ENCODE measurements at regions not wholly inside any gene's neighbourhood (a gene's known extent, or its start where the extent isn't known, plus 50 kb on each side); places are given as distances from the start of the nearest gene placed in this dataset.
"Not testable (repeated sequence)": the region's sequence is repeated elsewhere in the genome, so short reads cannot be mapped to it uniquely, and the experiment has no call there.

DNA sequence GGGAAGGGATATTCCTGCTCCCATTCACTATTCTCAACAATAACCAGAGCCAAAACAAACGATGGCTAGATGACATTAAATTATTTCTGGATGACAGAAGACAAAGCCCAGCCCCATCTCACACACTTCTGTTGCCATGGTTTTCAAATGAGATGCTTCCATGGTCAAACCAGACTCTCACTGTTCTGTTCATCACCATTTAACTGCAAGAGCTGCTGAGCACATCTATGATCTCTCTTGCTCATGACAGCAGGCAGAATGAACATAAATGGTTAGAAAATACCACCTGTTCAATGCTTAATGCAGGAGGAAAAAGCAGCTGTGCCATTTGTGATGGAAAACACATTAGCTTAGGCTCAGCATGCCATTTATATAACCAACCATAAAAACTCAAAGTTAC, 758.6 kb upstream of the ZWINT start:
- H3K9me3 Mint-ChIP-seq, result peaks cover 0 to 15% (median 5%) of the 10 kb centered on the region in 7 donors
- H3K4me3 Mint-ChIP-seq, result no peak overlapping the region
- DNase-seq (no peak), ATAC-seq (ENCODE audit: low read depth in 2 of 2) (no peak)
- no peaks in the 10 kb centered on the region for H3K27me3 Mint-ChIP-seq
- no peaks in the 10 kb centered on the region for H3K36me3 Mint-ChIP-seq
- H3K27ac Mint-ChIP-seq, result no peak overlapping the region
- H3K4me1 Mint-ChIP-seq, result no peaks in the 10 kb centered on the region

DNA sequence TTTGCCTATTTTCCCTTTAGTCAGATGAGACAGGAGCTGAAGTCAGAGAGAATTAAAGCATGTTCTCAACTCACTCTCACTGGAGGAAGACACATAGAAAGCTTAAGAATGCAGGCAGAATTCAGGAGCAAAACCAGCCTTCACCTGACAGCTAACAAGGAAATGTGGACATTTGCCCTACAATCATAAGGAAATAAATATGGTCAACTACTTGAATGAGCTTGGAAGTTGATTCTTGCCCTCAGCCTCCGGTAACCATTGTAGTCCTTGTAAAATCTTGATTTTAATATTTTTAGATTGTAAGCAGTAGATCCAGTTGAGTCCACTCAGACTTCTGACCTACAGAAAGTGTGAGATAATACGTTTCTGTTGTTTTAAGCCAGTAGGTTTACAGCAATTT, 752.5 kb upstream of the ZWINT start:
- no peaks in the 10 kb centered on the region for H3K27me3 Mint-ChIP-seq
- H3K4me1 Mint-ChIP-seq, result no peaks in the 10 kb centered on the region
- H3K4me3 Mint-ChIP-seq, result no peak overlapping the region
- H3K9me3 Mint-ChIP-seq, result peaks cover 0 to 10% (median 3%) of the 10 kb centered on the region in 7 donors
- no peak overlapping the region for H3K27ac Mint-ChIP-seq
- ATAC-seq (ENCODE audit: low read depth in 2 of 2), result no peak
- no peak for DNase-seq
- no peaks in the 10 kb centered on the region for H3K36me3 Mint-ChIP-seq

DNA sequence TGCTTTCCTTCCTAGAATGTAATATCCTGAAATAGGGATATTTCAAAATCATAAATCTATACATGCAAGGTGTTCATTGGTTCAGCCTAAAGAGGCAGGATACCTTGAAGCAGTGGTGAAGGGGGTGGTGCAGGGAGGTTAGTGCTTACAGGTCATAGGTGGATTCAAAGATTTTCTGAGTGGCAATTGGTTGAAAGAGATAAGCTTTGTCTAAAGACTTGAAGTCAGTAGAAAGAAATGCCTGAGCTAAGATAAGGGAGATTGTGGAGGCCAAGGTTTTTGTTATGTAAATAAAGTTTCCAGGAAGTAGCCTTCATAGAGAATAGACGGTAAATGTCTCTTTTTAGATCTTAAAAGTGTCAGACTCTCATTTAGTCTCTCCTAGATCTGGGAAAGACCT, 741.2 kb upstream of the ZWINT start:
- Mint-ChIP-seq H3K9me3 (peaks cover 0 to 5% (median 0%) of the 10 kb centered on the region in 7 donors), H3K36me3 (no peaks in the 10 kb centered on the region), H3K4me1 (no peaks in the 10 kb centered on the region), H3K4me3 (no peak overlapping the region), H3K27ac (no peak overlapping the region), H3K27me3 (no peaks in the 10 kb centered on the region)
- ATAC-seq (ENCODE audit: low read depth in 2 of 2) (no peak), DNase-seq (no peak)

DNA sequence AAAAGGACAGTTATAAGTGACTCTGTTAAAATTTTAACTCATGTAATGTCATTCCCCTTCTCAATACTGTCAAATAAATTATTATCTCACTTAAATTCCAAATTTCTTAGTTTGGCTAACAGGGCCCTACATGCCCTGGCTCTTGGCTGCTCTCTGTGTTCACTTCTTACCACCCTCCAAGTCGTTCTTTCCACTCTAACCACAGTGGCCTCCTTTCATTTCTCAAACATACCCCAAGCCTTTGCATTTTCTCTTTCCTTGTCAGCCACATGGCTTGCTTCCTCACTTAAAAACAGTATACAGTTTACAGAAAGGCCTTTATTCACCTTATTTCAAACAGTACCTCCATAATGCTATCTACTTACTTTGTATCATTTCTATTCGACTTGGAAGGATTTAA, 737.1 kb upstream of the ZWINT start:
- H3K27ac Mint-ChIP-seq, result no peak overlapping the region
- no peaks in the 10 kb centered on the region for H3K27me3 Mint-ChIP-seq
- H3K9me3 Mint-ChIP-seq, result peaks cover 0 to 4% (median under 1%) of the 10 kb centered on the region in 7 donors
- no peaks in the 10 kb centered on the region for H3K36me3 Mint-ChIP-seq
- no peak for ATAC-seq (ENCODE audit: low read depth in 2 of 2)
- no peaks in the 10 kb centered on the region for H3K4me1 Mint-ChIP-seq
- DNase-seq, result no peak
- no peak overlapping the region for H3K4me3 Mint-ChIP-seq

DNA sequence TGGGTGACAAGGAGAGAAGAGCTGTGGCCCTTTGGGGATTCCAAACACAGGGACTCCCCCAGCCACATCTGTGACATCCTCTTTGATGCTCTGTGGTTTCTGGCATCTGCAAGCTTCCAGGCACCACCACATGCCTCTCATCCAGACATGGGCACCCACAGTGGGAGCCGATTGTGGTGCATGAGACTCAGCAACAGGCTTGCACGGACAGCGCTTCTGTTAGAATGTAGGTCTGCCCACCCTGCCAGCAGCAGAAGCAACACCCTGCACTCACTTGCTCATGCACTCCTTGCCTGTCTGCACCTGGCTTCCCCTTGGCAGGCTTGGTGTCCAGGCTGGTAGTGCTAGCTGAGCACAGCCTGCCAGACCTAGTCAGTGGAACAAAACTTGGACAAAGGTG, 735.0 kb upstream of the ZWINT start:
- H3K4me1 Mint-ChIP-seq, result no peaks in the 10 kb centered on the region
- no peak for DNase-seq
- no peaks in the 10 kb centered on the region for H3K27me3 Mint-ChIP-seq
- no peaks in the 10 kb centered on the region for H3K36me3 Mint-ChIP-seq
- H3K4me3 Mint-ChIP-seq, result no peak overlapping the region
- ATAC-seq (ENCODE audit: low read depth in 2 of 2), result no peak
- no peak overlapping the region for H3K27ac Mint-ChIP-seq
- peaks cover 0 to 8% (median 0%) of the 10 kb centered on the region in 7 donors for H3K9me3 Mint-ChIP-seq

DNA sequence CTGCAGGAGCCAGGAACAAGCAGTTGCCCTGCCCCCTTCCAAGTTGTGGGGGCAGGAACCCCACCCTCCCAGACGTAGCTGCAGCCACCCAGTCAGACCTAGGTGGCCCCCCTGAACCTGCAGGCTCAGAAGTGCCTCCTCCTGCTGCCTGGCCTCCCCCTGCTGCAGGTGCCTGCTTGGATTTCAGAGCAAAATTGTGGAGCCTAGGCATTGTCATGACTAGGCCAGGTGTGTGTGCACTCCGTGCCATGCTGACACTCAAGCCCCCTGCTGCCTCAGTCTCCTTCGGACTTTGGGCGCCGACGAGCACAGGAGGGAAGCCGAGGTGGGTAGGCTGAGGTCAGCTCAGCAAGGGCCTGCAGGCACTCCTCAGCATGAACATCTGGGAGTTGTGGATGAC, 733.9 kb upstream of the ZWINT start:
- no peaks in the 10 kb centered on the region for H3K27me3 Mint-ChIP-seq
- H3K9me3 Mint-ChIP-seq, result peaks cover 0 to 8% (median 0%) of the 10 kb centered on the region in 7 donors
- no peak overlapping the region for H3K27ac Mint-ChIP-seq
- ATAC-seq (ENCODE audit: low read depth in 2 of 2) (no peak), DNase-seq (no peak)
- H3K4me3 Mint-ChIP-seq, result no peak overlapping the region
- no peaks in the 10 kb centered on the region for H3K36me3 Mint-ChIP-seq
- H3K4me1 Mint-ChIP-seq, result no peaks in the 10 kb centered on the region

DNA sequence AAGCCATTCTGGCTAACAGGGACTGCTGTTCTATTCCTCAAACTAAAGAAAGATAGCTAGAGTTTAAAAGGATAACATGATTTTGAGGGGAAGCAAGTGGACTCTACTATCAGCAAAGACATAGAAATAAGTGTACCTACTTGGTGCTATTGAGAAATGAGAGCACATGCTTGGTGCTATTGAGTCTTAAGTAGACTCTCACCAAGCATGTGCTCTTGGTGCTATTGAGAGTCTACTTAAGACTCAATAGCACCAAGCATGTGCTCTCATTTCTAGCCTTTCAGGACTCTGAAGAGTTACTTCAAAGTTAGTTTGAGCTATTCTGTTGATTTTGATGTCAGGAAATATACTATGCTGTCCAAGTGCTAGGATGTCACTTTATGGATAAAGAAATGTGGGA, 733.0 kb upstream of the ZWINT start:
- no peak overlapping the region for H3K27ac Mint-ChIP-seq
- no peak for DNase-seq
- no peak overlapping the region for H3K4me3 Mint-ChIP-seq
- H3K27me3 Mint-ChIP-seq, result no peaks in the 10 kb centered on the region
- no peaks in the 10 kb centered on the region for H3K36me3 Mint-ChIP-seq
- H3K4me1 Mint-ChIP-seq, result no peaks in the 10 kb centered on the region
- H3K9me3 Mint-ChIP-seq, result peaks cover 0 to 8% (median 0%) of the 10 kb centered on the region in 7 donors
- no peak for ATAC-seq (ENCODE audit: low read depth in 2 of 2)

DNA sequence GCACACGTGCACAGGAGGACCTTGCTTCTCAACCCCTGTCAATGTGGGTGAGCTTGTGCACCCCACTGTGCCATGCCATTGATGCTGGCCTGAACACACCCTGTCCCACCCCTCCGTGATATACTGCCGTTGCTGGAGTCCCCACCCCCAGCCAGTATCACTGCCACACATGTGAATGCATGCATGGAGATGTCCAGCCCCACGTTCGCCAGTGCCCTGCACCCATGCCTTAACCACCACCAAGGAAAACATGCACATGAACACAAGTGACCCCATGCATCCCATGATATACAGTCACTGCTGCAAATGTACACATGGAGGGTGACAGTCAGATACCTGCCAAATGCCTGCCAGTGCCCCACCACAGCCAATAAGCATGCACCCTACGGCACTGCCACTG, 692.5 kb upstream of the ZWINT start:
- Mint-ChIP-seq H3K4me1 (no peaks in the 10 kb centered on the region), H3K36me3 (no peaks in the 10 kb centered on the region), H3K27me3 (no peaks in the 10 kb centered on the region), H3K27ac (no peak overlapping the region), H3K9me3 (peaks cover 3 to 17% (median 9%) of the 10 kb centered on the region in 7 donors), H3K4me3 (no peak overlapping the region)
- DNase-seq (no peak), ATAC-seq (ENCODE audit: low read depth in 2 of 2) (no peak)

DNA sequence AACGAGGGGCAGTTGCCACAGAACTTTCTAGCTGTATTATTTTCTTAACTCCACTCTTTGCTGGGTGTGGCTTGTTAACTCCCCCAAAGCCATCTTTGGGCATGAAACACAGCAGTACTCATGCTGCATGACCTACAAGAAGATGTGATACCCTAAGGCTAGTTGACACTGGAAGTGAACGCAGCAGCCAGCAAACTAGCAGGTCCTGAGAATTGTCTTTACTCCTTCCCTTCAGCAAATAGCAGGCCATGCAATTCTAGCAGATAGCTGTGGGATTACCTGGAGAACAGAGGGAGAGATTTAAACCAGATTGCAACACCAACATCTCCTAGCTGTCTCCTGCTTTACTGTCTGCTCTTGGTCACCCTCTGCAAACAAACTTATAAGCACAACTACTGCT, 688.0 kb upstream of the ZWINT start:
- DNase-seq (no peak), ATAC-seq (ENCODE audit: low read depth in 2 of 2) (no peak)
- H3K4me1 Mint-ChIP-seq, result no peaks in the 10 kb centered on the region
- H3K4me3 Mint-ChIP-seq, result no peak overlapping the region
- H3K9me3 Mint-ChIP-seq, result peaks cover 3 to 17% (median 9%) of the 10 kb centered on the region in 7 donors
- H3K27me3 Mint-ChIP-seq, result no peaks in the 10 kb centered on the region
- H3K36me3 Mint-ChIP-seq, result no peaks in the 10 kb centered on the region
- no peak overlapping the region for H3K27ac Mint-ChIP-seq

DNA sequence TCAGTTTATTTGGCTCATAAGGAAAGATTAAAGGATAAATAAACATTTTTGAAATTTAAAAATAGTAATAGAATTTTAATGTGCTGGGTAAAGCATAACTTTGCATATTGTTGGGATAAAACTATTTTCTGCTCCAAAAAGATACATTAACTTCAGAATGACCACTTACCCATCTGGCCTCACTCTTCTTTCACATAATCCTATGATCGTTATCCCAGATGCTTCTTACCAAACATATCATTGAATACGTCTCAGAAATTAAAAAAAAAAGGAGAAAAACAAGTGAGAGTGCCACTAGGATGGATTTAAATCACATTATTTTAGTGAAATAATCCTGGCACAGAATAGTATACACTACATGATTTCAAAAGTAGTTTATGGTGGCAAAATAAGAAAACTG, 677.5 kb upstream of the ZWINT start:
- H3K27ac Mint-ChIP-seq, result no peak overlapping the region
- no peak overlapping the region for H3K4me3 Mint-ChIP-seq
- H3K4me1 Mint-ChIP-seq, result no peaks in the 10 kb centered on the region
- H3K27me3 Mint-ChIP-seq, result no peaks in the 10 kb centered on the region
- ATAC-seq (ENCODE audit: low read depth in 2 of 2) (no peak), DNase-seq (no peak)
- H3K36me3 Mint-ChIP-seq, result no peaks in the 10 kb centered on the region
- peaks cover 0 to 2% (median 0%) of the 10 kb centered on the region in 7 donors for H3K9me3 Mint-ChIP-seq

DNA sequence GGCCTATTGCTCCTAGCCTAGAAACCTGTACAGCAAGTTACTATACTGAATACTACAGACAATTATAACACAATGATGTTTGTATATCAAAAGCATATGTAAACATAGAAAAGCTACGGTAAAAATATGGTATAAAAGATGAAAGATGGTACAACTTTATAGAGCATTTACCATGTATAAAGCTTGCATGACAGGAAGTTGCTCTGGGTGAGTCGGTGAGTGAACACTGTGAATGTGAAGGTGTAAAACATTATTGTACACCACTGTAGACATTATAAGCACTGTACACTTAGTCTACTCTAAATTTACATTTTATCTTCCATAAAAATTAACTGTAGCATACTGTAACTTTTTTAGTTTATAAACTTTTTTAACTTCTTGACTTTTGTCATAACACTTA, 674.3 kb upstream of the ZWINT start:
- Mint-ChIP-seq H3K4me3 (no peak overlapping the region), H3K27me3 (no peaks in the 10 kb centered on the region), H3K9me3 (peaks cover 6 to 26% (median 15%) of the 10 kb centered on the region in 7 donors), H3K4me1 (no peaks in the 10 kb centered on the region), H3K27ac (no peak overlapping the region), H3K36me3 (peaks cover 0 to 10% of the 10 kb centered on the region in 2 donors)
- ATAC-seq (ENCODE audit: low read depth in 2 of 2) (no peak), DNase-seq (no peak)

DNA sequence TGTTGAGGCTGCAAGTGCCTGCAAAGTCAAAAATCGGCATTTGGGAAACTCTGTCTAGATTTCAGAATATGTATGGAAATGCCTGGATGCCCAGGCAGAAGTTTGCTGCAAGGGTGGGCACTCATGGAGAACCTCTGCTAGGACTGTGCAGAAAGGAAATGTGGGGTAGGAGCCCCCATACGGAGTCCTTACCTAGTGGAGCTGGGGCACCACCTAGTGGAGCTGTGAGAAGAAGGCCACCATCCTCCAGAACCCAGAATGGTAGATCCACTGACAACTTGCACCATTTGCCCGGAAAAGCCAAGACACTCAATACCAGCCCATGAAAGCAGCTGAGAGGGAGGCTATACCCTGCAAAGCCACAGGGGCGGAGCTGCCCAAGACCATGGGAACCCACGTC, 671.2 kb upstream of the ZWINT start:
- not testable (repeated sequence) for H3K4me1 Mint-ChIP-seq, H3K4me3 Mint-ChIP-seq

DNA sequence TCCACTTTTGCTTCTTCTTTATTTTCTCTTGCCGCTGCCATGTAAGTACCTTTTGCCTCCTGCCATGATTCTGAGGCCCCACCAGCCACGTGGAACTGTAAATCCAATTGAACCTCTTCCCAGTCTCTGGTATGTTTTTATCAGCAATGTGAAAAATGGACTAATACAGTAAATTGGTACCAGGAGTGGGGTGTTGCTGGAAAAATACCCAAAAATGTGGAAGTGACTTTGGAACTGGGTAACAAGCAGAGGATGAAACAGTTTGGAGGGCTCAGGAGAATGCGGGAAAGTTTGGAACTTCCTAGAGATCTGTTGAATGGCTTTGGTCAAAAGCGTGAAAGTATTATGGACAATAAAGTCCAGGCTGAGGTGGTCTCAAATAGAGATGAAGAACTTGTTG, 670.3 kb upstream of the ZWINT start:
- no peaks in the 10 kb centered on the region for H3K27me3 Mint-ChIP-seq
- no peaks in the 10 kb centered on the region for H3K4me1 Mint-ChIP-seq
- H3K4me3 Mint-ChIP-seq, result peak overlapping the region in 1 of 8 donors; percentile 38
- no peak for DNase-seq
- H3K27ac Mint-ChIP-seq, result no peak overlapping the region
- H3K36me3 Mint-ChIP-seq, result peaks cover 0 to 10% of the 10 kb centered on the region in 2 donors
- H3K9me3 Mint-ChIP-seq, result peaks cover 6 to 36% (median 16%) of the 10 kb centered on the region in 7 donors
- ATAC-seq (ENCODE audit: low read depth in 2 of 2), result no peak

More for the DNA sequence above, 671.2 kb upstream of the ZWINT start:
- H3K27ac Mint-ChIP-seq; DNase-seq; H3K36me3 Mint-ChIP-seq; H3K27me3 Mint-ChIP-seq; ATAC-seq (ENCODE audit: low read depth in 2 of 2): not testable (repeated sequence)
- H3K9me3 Mint-ChIP-seq, result peaks cover 6 to 36% (median 16%) of the 10 kb centered on the region in 7 donors

DNA sequence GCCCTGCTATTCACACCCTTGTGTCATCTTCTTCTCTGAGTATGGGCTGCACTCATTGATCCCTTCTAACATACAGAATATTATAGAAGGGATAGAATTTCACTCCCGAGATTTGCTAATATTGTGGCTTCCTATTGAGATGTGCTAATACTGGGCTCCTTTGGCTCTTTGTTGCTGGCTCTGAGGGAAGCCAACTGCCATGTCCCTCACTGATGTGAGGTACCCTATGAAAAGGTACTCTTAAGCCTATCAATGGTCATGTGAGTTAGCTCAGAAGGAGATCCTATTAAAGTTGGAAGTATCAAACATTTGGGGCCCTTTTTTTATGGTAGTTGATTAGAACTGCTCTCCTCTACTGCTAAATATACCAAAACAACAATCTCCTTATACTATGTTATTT, 665.2 kb upstream of the ZWINT start:
- Mint-ChIP-seq H3K9me3 (peaks cover 2 to 19% (median 6%) of the 10 kb centered on the region in 7 donors), H3K27ac (no peak overlapping the region), H3K4me1 (no peaks in the 10 kb centered on the region), H3K27me3 (no peaks in the 10 kb centered on the region), H3K36me3 (peaks cover 0 to 6% of the 10 kb centered on the region in 2 donors), H3K4me3 (no peak overlapping the region)
- no peak for ATAC-seq (ENCODE audit: low read depth in 2 of 2)
- no peak for DNase-seq

DNA sequence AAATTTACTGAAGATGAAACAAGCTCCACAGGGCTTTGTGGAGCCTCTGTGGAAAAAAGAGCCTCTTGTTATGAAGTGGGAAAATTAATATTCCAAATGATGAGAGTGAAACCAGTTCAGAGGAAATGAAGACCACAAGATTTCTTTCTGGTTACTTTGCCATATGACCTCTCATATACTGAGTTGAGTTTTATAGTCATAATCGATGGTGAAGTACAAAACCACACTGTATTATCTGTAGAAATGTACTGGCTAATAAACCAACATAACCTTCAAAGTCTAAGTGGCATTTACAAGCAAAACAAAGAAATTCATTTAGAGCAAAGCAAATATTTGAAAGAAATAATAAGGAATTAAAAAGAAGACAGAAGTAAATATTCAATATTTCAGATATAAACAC, 662.6 kb upstream of the ZWINT start:
- Mint-ChIP-seq H3K4me1 (no peaks in the 10 kb centered on the region), H3K27ac (no peak overlapping the region), H3K27me3 (no peaks in the 10 kb centered on the region), H3K36me3 (no peaks in the 10 kb centered on the region), H3K9me3 (peaks cover 0 to 8% (median 5%) of the 10 kb centered on the region in 7 donors), H3K4me3 (no peak overlapping the region)
- ATAC-seq (ENCODE audit: low read depth in 2 of 2), result no peak
- DNase-seq, result no peak

All from naive B cell (primary cell).